Prostate gland (tissue), 2 donors: ENCODE measurements at regions not wholly inside any gene's neighbourhood (a gene's known extent, or its start where the extent isn't known, plus 50 kb on each side); places are given as distances from the start of the nearest gene placed in this dataset.

Experiments
- POLR2AphosphoS5 ChIP-seq: sonication (generic); formaldehyde crosslinking; IDR thresholded peaks from one replicate; pipeline ENCODE4 v1.6.1; 2017; ENCODE audit warnings: antibody characterized with exemption
- TF ChIP-seq, protein P1 (sequence below), 4 experiments: fragments of 200-600 bp in 2 of 4; fragments of 450-650 bp in 2 of 4; sonication (generic) in 2 of 4; IDR thresholded peaks; 1 replicate in 3 of 4; 2 replicates in 1 of 4; pipeline ENCODE4 v1.5.1; 2016 to 2019; ENCODE audit warnings: antibody characterized with exemption in 4 of 4, mild to moderate bottlenecking in 2 of 4, moderate library complexity in 2 of 4

DNA sequence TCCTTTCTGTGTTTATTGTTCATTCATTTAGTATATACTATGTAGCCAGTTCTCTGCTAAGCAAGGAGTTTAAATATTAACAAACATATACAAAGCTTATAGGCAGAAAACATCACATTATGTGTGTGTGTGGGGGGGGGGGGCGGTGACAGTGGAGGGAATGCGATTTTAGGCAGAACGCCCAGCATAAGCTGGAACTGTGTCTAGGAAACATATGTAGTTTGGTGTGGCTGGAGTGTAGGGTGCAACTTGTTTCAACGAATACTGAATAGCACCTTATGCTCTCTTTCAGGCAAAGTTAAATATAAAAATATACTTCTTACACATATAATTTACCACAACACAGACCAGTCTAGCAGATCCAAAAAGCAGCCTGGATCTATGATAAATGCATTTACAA is 980.6 kb downstream of the SLC6A15 start:
- TF ChIP-seq, protein P1, sequence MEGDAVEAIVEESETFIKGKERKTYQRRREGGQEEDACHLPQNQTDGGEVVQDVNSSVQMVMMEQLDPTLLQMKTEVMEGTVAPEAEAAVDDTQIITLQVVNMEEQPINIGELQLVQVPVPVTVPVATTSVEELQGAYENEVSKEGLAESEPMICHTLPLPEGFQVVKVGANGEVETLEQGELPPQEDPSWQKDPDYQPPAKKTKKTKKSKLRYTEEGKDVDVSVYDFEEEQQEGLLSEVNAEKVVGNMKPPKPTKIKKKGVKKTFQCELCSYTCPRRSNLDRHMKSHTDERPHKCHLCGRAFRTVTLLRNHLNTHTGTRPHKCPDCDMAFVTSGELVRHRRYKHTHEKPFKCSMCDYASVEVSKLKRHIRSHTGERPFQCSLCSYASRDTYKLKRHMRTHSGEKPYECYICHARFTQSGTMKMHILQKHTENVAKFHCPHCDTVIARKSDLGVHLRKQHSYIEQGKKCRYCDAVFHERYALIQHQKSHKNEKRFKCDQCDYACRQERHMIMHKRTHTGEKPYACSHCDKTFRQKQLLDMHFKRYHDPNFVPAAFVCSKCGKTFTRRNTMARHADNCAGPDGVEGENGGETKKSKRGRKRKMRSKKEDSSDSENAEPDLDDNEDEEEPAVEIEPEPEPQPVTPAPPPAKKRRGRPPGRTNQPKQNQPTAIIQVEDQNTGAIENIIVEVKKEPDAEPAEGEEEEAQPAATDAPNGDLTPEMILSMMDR (IDR thresholded peaks at IDR 0.05), result no peak
- no peak for TF ChIP-seq POLR2AphosphoS5
